B cell (primary cell): ENCODE measurements at regions not wholly inside any gene's neighbourhood (a gene's known extent, or its start where the extent isn't known, plus 50 kb on each side); places are given as distances from the start of the nearest gene placed in this dataset.

ENCODE experiments used
- ATAC-seq: fragments of 200-7000 bp; cut with Tn5 transposase; one replicate; pipeline ENCODE4 v1.10.0; 2021; ENCODE audit warnings: low read depth, mild to moderate bottlenecking, moderate number of reproducible peaks, moderate library complexity
- CTCF ChIA-PET: fragments of 350-600 bp; sonication (Branson Sonifier 250); formaldehyde crosslinking; loops from one replicate; lab custom pipeline; 2021; ENCODE audit warnings: antibody characterized with exemption, inconsistent platforms; lab: Charles Lee
- POLR2A ChIA-PET: fragments of 350-600 bp; sonication (Branson Sonifier 250); formaldehyde crosslinking; loops from one replicate; lab custom pipeline; 2021; ENCODE audit warnings: antibody characterized with exemption; lab: Charles Lee
- DNase-seq: peaks from one replicate; pipeline ENCODE4 v3.0.0; 2013
- H2AFZ ChIP-seq: 2 replicates; pipeline ENCODE4 v1.6.1; 2012; ENCODE audit warnings: mild to moderate bottlenecking, low read depth, low read length; ENCODE audit not compliant: insufficient read depth, poor library complexity, severe bottlenecking
- H3K27ac ChIP-seq, 2 donors: 1 replicate in 1 of 2; 2 replicates in 1 of 2; pipeline ENCODE4 v1.5.1; 2012 to 2013; ENCODE audit warnings: low read length in 2 of 2, mild to moderate bottlenecking in 2 of 2, moderate library complexity in 1 of 2
- H3K27me3 ChIP-seq, 4 experiments: fragments of 200-600 bp in 1 of 4; sonication (generic) in 1 of 4; replicated peaks in 1 of 4; 1 replicate in 2 of 4; 2 replicates in 2 of 4; pipeline versions ENCODE4 v1.6.1 to v1.7.0; 2013 to 2016; ENCODE audit warnings: low read length in 3 of 4, mild to moderate bottlenecking in 2 of 4, mixed read lengths in 1 of 4, moderate library complexity in 1 of 4; ENCODE audit not compliant: insufficient read depth in 4 of 4, control insufficient read depth in 3 of 4; ENCODE audit errors: control extremely low read depth in 1 of 4
- H3K36me3 ChIP-seq, 2 experiments: replicated peaks in 1 of 2; 1 replicate in 1 of 2; 2 replicates in 1 of 2; pipeline versions ENCODE4 v1.6.1 to v1.7.1; 2013; ENCODE audit warnings: low read length in 1 of 2; ENCODE audit not compliant: insufficient read depth in 2 of 2, control insufficient read depth in 1 of 2; ENCODE audit errors: control extremely low read depth in 1 of 2, extremely low read depth in 1 of 2
- H3K4me1 ChIP-seq, 2 donors: fragments of 200-600 bp in 1 of 2; sonication (generic) in 1 of 2; 1 replicate in 1 of 2; 2 replicates in 1 of 2; pipeline versions ENCODE4 v1.5.1 to v1.6.1; 2013 to 2017; ENCODE audit warnings: low read length in 2 of 2; ENCODE audit not compliant: control insufficient read depth in 2 of 2, insufficient read depth in 2 of 2
- H3K4me2 ChIP-seq: replicated peaks from 2 replicates; pipeline ENCODE3; 2012; ENCODE audit warnings: mild to moderate bottlenecking, low read depth, low read length; ENCODE audit not compliant: poor library complexity, severe bottlenecking
- H3K4me3 ChIP-seq, 5 experiments: fragments of 200-600 bp in 1 of 5; sonication (generic) in 1 of 5; 1 replicate in 3 of 5; 2 replicates in 2 of 5; pipeline versions ENCODE4 v1.5.1 to v1.7.0; 2011 to 2016; ENCODE audit warnings: low read length in 4 of 5, mild to moderate bottlenecking in 4 of 5, low read depth in 2 of 5, control low read depth in 1 of 5, moderate library complexity in 1 of 5; ENCODE audit not compliant: insufficient read depth in 1 of 5; ENCODE audit errors: control extremely low read depth in 1 of 5, extremely low read depth in 1 of 5
- H3K79me2 ChIP-seq: fragments of 200-600 bp; sonication (generic); one replicate; pipeline ENCODE4 v1.6.0; 2016; ENCODE audit warnings: low read length; ENCODE audit not compliant: control insufficient read depth, insufficient read depth
- H3K9ac ChIP-seq: fragments of 200-600 bp; sonication (generic); 2 replicates; pipeline ENCODE4 v1.6.1; 2017; ENCODE audit warnings: mild to moderate bottlenecking, low read length, moderate library complexity
- H3K9me3 ChIP-seq, 3 donors: one replicate each; pipeline versions ENCODE4 v1.6.1 to v1.7.1; 2013; ENCODE audit warnings: low read length in 2 of 3; ENCODE audit not compliant: control insufficient read depth in 2 of 3, insufficient read depth in 1 of 3; ENCODE audit errors: control extremely low read depth in 1 of 3
- H4K20me1 ChIP-seq: 2 replicates; pipeline ENCODE4 v1.6.0; 2012; ENCODE audit warnings: mild to moderate bottlenecking, low read length; ENCODE audit not compliant: insufficient read depth, control insufficient read depth, poor library complexity, severe bottlenecking
- H3K27ac Mint-ChIP-seq: one replicate; pipeline ENCODE4 v1.8.0; 2021; ENCODE audit warnings: mixed read lengths
- H3K27me3 Mint-ChIP-seq: one replicate; pipeline ENCODE4 v1.8.0; 2021; ENCODE audit warnings: mixed read lengths
- H3K4me1 Mint-ChIP-seq: one replicate; pipeline ENCODE4 v1.8.0; 2021; ENCODE audit warnings: mixed read lengths
- H3K4me3 Mint-ChIP-seq: one replicate; pipeline ENCODE4 v1.8.0; 2021; ENCODE audit warnings: mixed read lengths
- H3K9me3 Mint-ChIP-seq: one replicate; pipeline ENCODE4 v1.8.0; 2022; ENCODE audit warnings: mixed read lengths; ENCODE audit not compliant: insufficient read depth
- CTCF ChIP-seq: fragments of 200-600 bp; IDR thresholded peaks from one replicate; pipeline ENCODE4 v1.8.0; 2022; ENCODE audit warnings: antibody characterized with exemption, mild to moderate bottlenecking
- EZH2 ChIP-seq: IDR thresholded peaks from 2 replicates; pipeline ENCODE4 v1.6.1; 2012; ENCODE audit warnings: borderline replicate concordance, low read depth, mild to moderate bottlenecking, moderate library complexity, low read length; ENCODE audit not compliant: insufficient read depth, poor library complexity, severe bottlenecking
- WGBS: methylation state at CpG from one replicate; pipeline ENCODE4 v1.1.5; 2013; ENCODE audit warnings: missing lambda C conversion rate; ENCODE audit not compliant: insufficient coverage; 5-methylcytosine and 5-hydroxymethylcytosine counted together
- intact Hi-C: fragments of 100-400 bp; cut with micrococcal nuclease; formaldehyde crosslinking; loops from one replicate; pipeline ENCODE4 v1.10.0; 2022

- H3K27me3 Mint-ChIP-seq: no peaks in the 10 kb centered on the region
Measured at GRCh38 chr20:21601799-21602198, 87.9 kb upstream of the NKX2-2 start.

DNA sequence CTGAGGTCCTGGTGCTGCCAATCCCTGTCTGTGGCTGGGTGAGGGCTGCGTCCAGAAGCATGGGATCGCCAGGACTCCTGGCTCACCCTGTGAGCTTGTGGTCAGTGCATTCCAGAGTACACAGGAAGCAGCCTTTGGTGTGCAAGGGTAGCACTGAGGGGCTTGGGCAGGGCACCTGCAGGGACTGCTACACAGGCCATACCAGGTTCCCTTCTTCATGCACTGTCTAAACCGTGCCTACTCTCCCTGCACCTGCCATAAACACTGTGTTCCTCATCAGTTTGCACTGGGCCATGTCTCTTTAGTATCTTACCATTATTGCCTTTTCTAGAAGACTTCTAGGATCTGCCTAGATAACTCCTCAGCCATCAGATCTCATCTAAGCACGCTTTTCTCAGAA, 72.8 kb upstream of the NKX2-2 start:
- Histone ChIP-seq H3K4me2 (no peak overlapping the region), H3K79me2 (no peaks in the 10 kb centered on the region), H3K36me3 (no peaks in the 10 kb centered on the region), H3K27ac (no peak overlapping the region), H3K4me1 (no peaks in the 10 kb centered on the region), H3K9ac (no peak overlapping the region), H3K4me3 (no peak overlapping the region), H3K9me3 (no peaks in the 10 kb centered on the region), H2AFZ (no peak overlapping the region), H3K27me3 (peaks cover 0 to 4% (median 1%) of the 10 kb centered on the region in 4 experiments), H4K20me1 (no peaks in the 10 kb centered on the region)
- Mint-ChIP-seq H3K27me3 (peaks cover 21% of the 10 kb centered on the region), H3K4me1 (no peaks in the 10 kb centered on the region), H3K27ac (no peak overlapping the region), H3K9me3 (no peaks in the 10 kb centered on the region), H3K4me3 (no peak overlapping the region)
- WGBS: 72% methylated on average over 4 of the region's 4 CpGs
- TF ChIP-seq CTCF (no peak), EZH2 (no peak)
- CTCF ChIA-PET: interaction anchor here (3.4 kb wide), 1 partner anchor 15 kb away, joined by 16 read pairs; no protein-coding TSS in a partner anchor
- POLR2A ChIA-PET: no interaction called here
- intact Hi-C loops: no loop called here
- DNase-seq (no peak), ATAC-seq (no peak)

More at GRCh38 chr20:21601799-21602198, 87.9 kb upstream of the NKX2-2 start:
- H3K27ac Mint-ChIP-seq: no peak overlapping the region
- H3K4me1 ChIP-seq: no peaks in the 10 kb centered on the region
- H3K27ac ChIP-seq: no peak overlapping the region
- DNase-seq: no peak
- TF ChIP-seq CTCF: no peak
- TF ChIP-seq EZH2: no peak
- peaks cover 9% of the 10 kb centered on the region for H3K9me3 Mint-ChIP-seq
- H3K36me3 ChIP-seq: no peaks in the 10 kb centered on the region
- no peaks in the 10 kb centered on the region for H4K20me1 ChIP-seq
- CTCF ChIA-PET: no interaction called here
- ATAC-seq: no peak
- no peak overlapping the region for H3K4me3 ChIP-seq
- POLR2A ChIA-PET: no interaction called here
- H3K4me3 Mint-ChIP-seq: no peak overlapping the region
- no peaks in the 10 kb centered on the region for H3K27me3 ChIP-seq
- intact Hi-C loops: no loop called here
- H3K4me1 Mint-ChIP-seq: no peaks in the 10 kb centered on the region
- no peaks in the 10 kb centered on the region for H3K79me2 ChIP-seq
- no peak overlapping the region for H3K4me2 ChIP-seq
- WGBS: 96% methylated on average over 4 of the region's 4 CpGs
- no peak overlapping the region for H2AFZ ChIP-seq
- no peak overlapping the region for H3K9ac ChIP-seq
- peaks cover 0 to 11% (median 9%) of the 10 kb centered on the region in 3 donors for H3K9me3 ChIP-seq
